ENCODE measurements at regions not wholly inside any gene's neighbourhood (a gene's known extent, or its start where the extent isn't known, plus 50 kb on each side); places are given as distances from the start of the nearest gene placed in this dataset.

GRCh38 chr6:8219352-8219943 is 117.1 kb upstream of the EEF1E1 start:
- no peak for TF ChIP-seq EP300 (IDR thresholded peaks at IDR 0.05)
- TF ChIP-seq CTCF (IDR thresholded peaks at IDR 0.05), result peak; percentile 53 to 82 (median 64)
- no peak for TF ChIP-seq POLR2AphosphoS5 (IDR thresholded peaks at IDR 0.05)
